Activated CD4-positive, alpha-beta memory T cell treated with anti-CD3 and anti-CD28 coated beads for 36 hours (primary cell): ENCODE measurements at regions not wholly inside any gene's neighbourhood (a gene's known extent, or its start where the extent isn't known, plus 50 kb on each side); places are given as distances from the start of the nearest gene placed in this dataset.
"Not testable (repeated sequence)": the region's sequence is repeated elsewhere in the genome, so short reads cannot be mapped to it uniquely, and the experiment has no call there.

Source experiments
- CTCF ChIA-PET: fragments of 350-600 bp; sonication (Branson Sonifier 250); formaldehyde crosslinking; loops from one replicate; lab custom pipeline; 2021; ENCODE audit warnings: antibody characterized with exemption, inconsistent platforms; lab: Charles Lee
- POLR2A ChIA-PET: fragments of 350-600 bp; sonication (Branson Sonifier 250); formaldehyde crosslinking; loops from one replicate; lab custom pipeline; 2021; ENCODE audit warnings: antibody characterized with exemption; lab: Charles Lee
- DNase-seq: peaks from one replicate; pipeline ENCODE4 v3.0.0-alpha.2; 2020
- H3K27ac Mint-ChIP-seq: one replicate; pipeline ENCODE4 v1.8.0; 2021; ENCODE audit warnings: mixed read lengths
- H3K27me3 Mint-ChIP-seq: one replicate; pipeline ENCODE4 v1.8.0; 2021; ENCODE audit warnings: mixed read lengths
- H3K36me3 Mint-ChIP-seq: one replicate; pipeline ENCODE4 v1.8.0; 2021; ENCODE audit warnings: mixed read lengths
- H3K4me1 Mint-ChIP-seq: one replicate; pipeline ENCODE4 v1.8.0; 2021; ENCODE audit warnings: low read depth, mixed read lengths
- H3K4me3 Mint-ChIP-seq: one replicate; pipeline ENCODE4 v1.8.0; 2021; ENCODE audit warnings: mild to moderate bottlenecking, mixed read lengths
- H3K9me3 Mint-ChIP-seq: one replicate; pipeline ENCODE4 v1.8.0; 2021; ENCODE audit warnings: mixed read lengths
- intact Hi-C: fragments of 100-400 bp; cut with micrococcal nuclease; formaldehyde crosslinking; loops from one replicate; pipeline ENCODE4 v1.15.1; 2023

DNA sequence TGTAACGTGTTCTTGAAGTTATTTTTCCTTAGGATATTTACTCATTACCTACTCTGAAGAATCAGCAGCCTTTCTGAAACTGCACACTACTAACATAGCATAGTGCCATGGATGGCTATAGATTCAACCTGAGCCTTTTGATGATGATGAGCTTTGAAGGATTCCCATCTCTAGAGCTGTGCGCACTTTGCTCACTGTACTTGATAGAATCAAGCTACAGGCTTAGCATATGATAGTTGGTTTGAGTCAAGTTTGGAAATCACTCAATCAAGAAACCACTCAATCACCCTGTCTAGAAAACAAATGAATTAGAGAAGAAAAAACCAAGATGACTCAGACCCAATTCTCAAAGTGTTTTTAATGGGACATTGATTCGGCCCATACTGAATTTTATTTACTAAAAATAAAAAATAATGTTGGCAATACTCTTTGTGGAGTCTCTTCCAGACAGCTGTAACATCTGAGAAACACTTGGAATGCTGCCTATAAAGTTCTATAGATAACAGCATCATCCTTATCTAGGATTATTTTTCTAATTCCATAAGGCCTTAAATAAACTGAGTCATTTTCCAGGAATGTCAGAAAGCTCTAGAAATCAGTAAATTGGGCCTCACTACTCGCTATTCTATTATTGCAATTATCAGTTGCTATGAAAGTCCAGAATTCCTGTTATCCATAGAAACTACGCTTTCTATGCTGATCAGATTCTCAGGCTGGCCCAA, 259.0 kb upstream of the ERBB4 start:
- intact Hi-C loops = no loop called here
- H3K36me3 Mint-ChIP-seq = no peaks in the 10 kb centered on the region
- peaks cover 3% of the 10 kb centered on the region for H3K27me3 Mint-ChIP-seq
- ChIA-PET CTCF (no interaction called here), POLR2A (no interaction called here)
- no peak for DNase-seq
- no peak overlapping the region for H3K4me3 Mint-ChIP-seq
- no peaks in the 10 kb centered on the region for H3K4me1 Mint-ChIP-seq
- H3K27ac Mint-ChIP-seq = no peak overlapping the region
- no peaks in the 10 kb centered on the region for H3K9me3 Mint-ChIP-seq

DNA sequence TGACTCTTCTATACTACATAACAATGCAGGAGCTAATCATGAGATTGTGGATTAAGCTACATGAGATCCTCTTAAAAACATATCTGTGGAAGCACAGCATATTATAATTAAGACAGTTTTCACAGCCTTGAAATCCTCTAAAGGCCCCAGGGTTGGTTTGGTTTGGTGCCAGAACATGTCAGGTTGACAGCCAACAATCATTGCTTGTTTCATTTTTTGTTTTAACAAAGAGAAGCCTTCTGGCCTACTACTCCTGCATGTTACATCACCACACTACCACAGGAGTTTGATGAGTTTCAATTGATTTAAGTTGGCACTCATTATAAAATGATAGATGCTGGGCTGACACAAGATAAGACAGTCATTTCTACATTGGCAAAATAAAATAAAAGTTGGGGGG, 255.9 kb upstream of the ERBB4 start:
- H3K27ac Mint-ChIP-seq = no peak overlapping the region
- ChIA-PET CTCF (no interaction called here), POLR2A (no interaction called here)
- no peaks in the 10 kb centered on the region for H3K27me3 Mint-ChIP-seq
- intact Hi-C loops = no loop called here
- H3K36me3 Mint-ChIP-seq = no peaks in the 10 kb centered on the region
- no peaks in the 10 kb centered on the region for H3K9me3 Mint-ChIP-seq
- no peaks in the 10 kb centered on the region for H3K4me1 Mint-ChIP-seq
- DNase-seq = no peak
- no peak overlapping the region for H3K4me3 Mint-ChIP-seq

DNA sequence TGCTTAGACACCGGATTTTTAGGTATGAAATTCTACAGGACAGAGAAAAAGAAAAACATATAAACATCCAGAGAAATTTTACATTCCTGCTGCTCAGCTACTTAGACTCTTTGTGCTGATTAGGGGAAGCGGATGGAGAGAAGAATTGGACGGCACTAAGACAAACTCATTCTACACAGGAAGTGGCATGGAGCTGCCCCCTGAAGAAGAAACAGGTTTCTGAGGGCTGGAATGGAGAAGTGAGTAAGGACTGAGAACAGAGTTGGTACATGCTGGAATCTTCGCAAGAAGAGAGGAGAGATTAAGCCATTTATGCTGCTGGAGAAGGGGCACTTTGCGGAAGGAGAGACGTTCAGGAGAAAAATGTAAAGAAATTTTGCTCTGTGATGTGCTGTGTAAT, 253.0 kb upstream of the ERBB4 start:
- no peaks in the 10 kb centered on the region for H3K4me1 Mint-ChIP-seq
- no peak overlapping the region for H3K27ac Mint-ChIP-seq
- intact Hi-C loops = no loop called here
- no peak for DNase-seq
- POLR2A ChIA-PET = no interaction called here
- no peaks in the 10 kb centered on the region for H3K9me3 Mint-ChIP-seq
- no peak overlapping the region for H3K4me3 Mint-ChIP-seq
- no peaks in the 10 kb centered on the region for H3K36me3 Mint-ChIP-seq
- H3K27me3 Mint-ChIP-seq = no peaks in the 10 kb centered on the region
- CTCF ChIA-PET = no interaction called here

DNA sequence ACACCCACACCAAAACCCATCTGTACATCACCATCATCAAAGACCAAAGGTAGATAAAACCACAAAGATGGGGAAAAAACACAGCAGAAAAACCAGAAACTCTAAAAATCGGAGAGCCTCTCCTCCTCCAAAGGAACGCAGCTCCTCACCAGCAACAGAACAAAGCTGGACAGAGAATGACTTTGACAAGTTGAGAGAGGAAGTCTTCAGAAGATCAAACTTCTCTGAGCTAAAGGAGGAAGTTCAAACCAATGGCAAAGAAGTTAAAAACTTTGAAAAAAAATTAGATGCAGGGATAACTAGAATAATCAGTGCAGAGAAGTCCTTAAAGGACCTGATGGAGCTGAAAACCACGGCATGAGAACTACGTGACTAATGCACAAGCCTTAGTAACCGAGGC, 247.5 kb upstream of the ERBB4 start:
- CTCF ChIA-PET, H3K4me3 Mint-ChIP-seq, H3K27me3 Mint-ChIP-seq, H3K36me3 Mint-ChIP-seq, POLR2A ChIA-PET, H3K4me1 Mint-ChIP-seq, H3K27ac Mint-ChIP-seq, DNase-seq, intact Hi-C loops: not testable (repeated sequence)
- H3K9me3 Mint-ChIP-seq = peaks cover 13% of the 10 kb centered on the region

DNA sequence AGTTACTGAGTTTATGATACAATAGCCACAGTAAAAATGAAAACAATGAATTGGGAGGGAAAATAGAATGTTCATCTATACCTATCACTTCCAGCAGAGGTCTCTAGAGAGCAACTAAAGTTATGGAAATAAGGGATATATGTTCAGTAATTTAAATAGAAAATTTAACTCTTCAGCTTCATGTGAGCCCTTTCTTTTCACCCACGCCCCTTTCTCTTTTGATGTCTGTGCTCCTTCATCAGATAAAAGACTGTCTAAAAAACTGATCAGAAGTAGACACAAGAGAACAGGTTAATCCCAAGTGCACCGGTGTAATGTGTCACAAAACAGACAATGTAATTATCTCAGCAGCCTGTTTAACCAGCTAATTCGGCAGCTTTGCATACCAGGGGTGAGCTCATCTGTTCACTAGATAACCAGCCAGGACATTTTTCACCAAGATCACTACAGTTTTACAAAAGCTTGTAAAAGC, 238.5 kb upstream of the ERBB4 start:
- Mint-ChIP-seq H3K36me3 (no peaks in the 10 kb centered on the region), H3K9me3 (no peaks in the 10 kb centered on the region), H3K4me3 (no peak overlapping the region), H3K4me1 (no peaks in the 10 kb centered on the region), H3K27ac (no peak overlapping the region), H3K27me3 (no peaks in the 10 kb centered on the region)
- intact Hi-C loops = loop anchor here (1.0 to 5.0 kb wide), 3 partner anchors 75 to 376 kb away; no protein-coding TSS in a partner anchor
- ChIA-PET CTCF (interaction anchor here (0.6 to 1.9 kb wide), 8 partner anchors 115 to 1204 kb away, joined by 3 to 9 read pairs (median 3); partner anchors contain the start of gene IKZF2), POLR2A (interaction anchor here (0.6 kb wide), 1 partner anchor 414 kb away, joined by 3 read pairs; no protein-coding TSS in a partner anchor)
- DNase-seq = no peak

DNA sequence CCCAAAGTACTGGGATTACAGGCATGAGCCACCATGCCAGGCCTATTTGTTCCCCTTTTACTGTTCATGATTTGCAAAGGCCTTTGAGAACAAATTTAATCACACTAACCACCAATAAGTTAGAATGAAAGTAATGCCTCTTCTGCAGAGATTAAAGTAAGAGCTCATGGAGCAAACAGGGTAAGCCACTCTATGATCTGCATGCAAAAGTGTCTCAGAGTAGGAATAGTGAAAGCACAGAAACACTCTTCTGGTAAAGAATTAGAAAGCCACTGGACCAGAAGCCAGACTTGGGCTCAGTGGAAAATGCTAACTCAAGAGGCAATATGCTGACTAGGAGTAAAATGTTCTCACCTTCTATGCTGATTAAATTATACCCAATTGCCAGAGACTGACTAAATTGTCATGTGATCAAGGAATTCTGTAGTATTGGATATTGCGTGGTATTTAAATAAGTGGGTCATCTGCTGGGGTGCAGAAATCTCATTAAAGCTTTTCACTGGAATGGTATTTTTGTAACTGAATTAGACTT, 235.3 kb upstream of the ERBB4 start:
- intact Hi-C loops = no loop called here
- no peaks in the 10 kb centered on the region for H3K27me3 Mint-ChIP-seq
- no peaks in the 10 kb centered on the region for H3K4me1 Mint-ChIP-seq
- H3K4me3 Mint-ChIP-seq = no peak overlapping the region
- H3K27ac Mint-ChIP-seq = no peak overlapping the region
- H3K9me3 Mint-ChIP-seq = no peaks in the 10 kb centered on the region
- no peaks in the 10 kb centered on the region for H3K36me3 Mint-ChIP-seq
- no peak for DNase-seq
- ChIA-PET POLR2A (no interaction called here), CTCF (interaction anchor here (1.4 kb wide), 1 partner anchor 380 kb away, joined by 3 read pairs; no protein-coding TSS in a partner anchor)

DNA sequence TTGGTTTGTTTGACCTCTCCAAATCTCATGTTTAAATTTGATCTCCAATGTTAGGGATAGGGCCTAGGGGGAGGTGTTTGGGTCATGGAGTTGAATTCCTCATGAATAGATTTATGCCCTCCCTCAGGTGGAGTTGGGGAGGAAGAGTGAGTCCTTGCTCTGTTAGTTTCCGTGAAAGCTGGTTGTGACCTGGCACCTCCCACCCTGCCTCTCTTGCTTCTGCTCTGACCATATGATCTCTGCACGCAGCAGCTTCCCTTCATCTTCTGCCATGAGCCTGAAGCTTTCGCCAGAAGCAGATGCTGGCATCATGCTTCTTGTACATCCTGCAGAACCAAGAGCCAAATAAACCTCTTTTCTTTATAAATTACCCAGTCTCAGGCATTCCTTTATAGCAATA, 231.6 kb upstream of the ERBB4 start:
- no peak for DNase-seq
- Mint-ChIP-seq H3K27ac (no peak overlapping the region), H3K27me3 (no peaks in the 10 kb centered on the region), H3K4me3 (no peak overlapping the region), H3K9me3 (no peaks in the 10 kb centered on the region), H3K36me3 (no peaks in the 10 kb centered on the region), H3K4me1 (no peaks in the 10 kb centered on the region)
- intact Hi-C loops = no loop called here
- CTCF ChIA-PET = no interaction called here
- POLR2A ChIA-PET = no interaction called here

DNA sequence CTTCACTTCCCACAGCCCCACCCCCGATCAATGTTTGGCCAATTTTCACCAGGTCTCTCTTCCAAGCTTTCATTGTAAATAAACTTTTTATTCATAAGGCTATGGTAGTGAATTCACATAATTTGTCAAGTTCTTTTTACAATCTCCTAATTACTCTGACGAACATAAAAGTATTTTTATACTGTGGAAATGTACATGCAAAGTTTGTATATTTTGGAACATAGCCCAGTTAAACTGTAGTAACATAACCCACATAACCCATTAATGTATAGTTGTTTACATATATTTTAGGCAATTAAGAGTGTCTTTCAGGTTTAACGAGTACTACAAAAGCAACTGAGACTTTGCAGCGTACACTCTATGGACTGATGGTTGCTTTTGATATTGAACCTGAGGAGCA, 228.3 kb upstream of the ERBB4 start:
- no peak for DNase-seq
- H3K27me3 Mint-ChIP-seq = no peaks in the 10 kb centered on the region
- no peaks in the 10 kb centered on the region for H3K9me3 Mint-ChIP-seq
- no peak overlapping the region for H3K4me3 Mint-ChIP-seq
- CTCF ChIA-PET = no interaction called here
- H3K4me1 Mint-ChIP-seq = no peaks in the 10 kb centered on the region
- POLR2A ChIA-PET = no interaction called here
- intact Hi-C loops = no loop called here
- no peaks in the 10 kb centered on the region for H3K36me3 Mint-ChIP-seq
- no peak overlapping the region for H3K27ac Mint-ChIP-seq

DNA sequence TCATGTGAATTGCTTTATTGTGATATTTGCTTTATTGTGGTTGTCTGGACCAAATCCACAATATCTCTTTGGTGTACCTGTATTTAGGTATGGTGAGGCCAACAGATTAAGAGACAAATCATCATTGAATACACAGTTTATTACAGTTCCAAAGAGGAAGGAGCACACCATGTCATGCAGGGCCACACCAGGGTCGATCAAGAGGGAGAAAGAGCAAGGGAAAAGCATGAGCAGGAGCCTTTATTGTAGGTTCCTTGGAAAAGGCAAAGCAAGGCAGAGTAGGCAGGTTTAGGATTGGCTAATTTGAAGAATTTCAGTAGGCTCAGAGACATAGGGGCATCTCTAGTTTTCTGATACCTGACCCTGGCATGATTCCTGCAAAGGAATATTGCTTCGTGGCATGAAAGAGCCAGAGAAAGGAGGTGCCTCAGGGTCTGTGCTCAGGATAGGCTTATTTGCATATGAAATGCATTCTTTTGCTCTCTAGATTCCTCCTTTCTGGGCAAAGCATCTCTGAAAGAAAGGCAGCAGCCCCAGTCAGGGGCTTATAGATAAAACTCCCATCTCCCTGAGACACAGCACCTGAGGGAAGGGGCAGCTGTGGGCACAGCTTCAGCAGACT, 214.2 kb upstream of the ERBB4 start:
- ChIA-PET CTCF (no interaction called here), POLR2A (no interaction called here)
- Mint-ChIP-seq H3K9me3 (peaks cover 24% of the 10 kb centered on the region), H3K36me3 (no peaks in the 10 kb centered on the region), H3K4me1 (no peaks in the 10 kb centered on the region), H3K27me3 (no peaks in the 10 kb centered on the region), H3K4me3 (no peak overlapping the region), H3K27ac (no peak overlapping the region)
- no peak for DNase-seq
- intact Hi-C loops = no loop called here

DNA sequence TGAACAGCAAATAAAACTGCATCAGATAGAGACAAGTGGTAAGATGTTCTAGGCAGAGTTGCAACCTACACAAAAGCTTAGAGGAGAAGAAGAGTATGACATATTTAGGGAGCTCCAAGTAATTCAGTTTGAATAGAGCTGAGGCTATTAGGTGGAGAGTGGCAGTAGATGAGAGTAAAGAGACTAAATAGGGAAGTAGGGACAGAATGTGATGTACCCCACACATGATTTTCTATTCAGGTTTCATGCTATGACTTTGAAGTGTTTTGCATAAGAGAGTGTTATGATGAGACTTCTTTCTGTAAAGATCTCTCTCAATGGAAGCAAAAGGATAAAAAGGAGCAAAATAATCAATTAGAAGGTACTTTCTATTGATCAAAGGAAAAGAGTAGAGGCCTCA, 206.8 kb upstream of the ERBB4 start:
- intact Hi-C loops = no loop called here
- Mint-ChIP-seq H3K4me1 (no peaks in the 10 kb centered on the region), H3K9me3 (peaks cover 2% of the 10 kb centered on the region), H3K27ac (no peak overlapping the region), H3K4me3 (no peak overlapping the region), H3K27me3 (no peaks in the 10 kb centered on the region), H3K36me3 (no peaks in the 10 kb centered on the region)
- DNase-seq = no peak
- POLR2A ChIA-PET = no interaction called here
- CTCF ChIA-PET = no interaction called here

DNA sequence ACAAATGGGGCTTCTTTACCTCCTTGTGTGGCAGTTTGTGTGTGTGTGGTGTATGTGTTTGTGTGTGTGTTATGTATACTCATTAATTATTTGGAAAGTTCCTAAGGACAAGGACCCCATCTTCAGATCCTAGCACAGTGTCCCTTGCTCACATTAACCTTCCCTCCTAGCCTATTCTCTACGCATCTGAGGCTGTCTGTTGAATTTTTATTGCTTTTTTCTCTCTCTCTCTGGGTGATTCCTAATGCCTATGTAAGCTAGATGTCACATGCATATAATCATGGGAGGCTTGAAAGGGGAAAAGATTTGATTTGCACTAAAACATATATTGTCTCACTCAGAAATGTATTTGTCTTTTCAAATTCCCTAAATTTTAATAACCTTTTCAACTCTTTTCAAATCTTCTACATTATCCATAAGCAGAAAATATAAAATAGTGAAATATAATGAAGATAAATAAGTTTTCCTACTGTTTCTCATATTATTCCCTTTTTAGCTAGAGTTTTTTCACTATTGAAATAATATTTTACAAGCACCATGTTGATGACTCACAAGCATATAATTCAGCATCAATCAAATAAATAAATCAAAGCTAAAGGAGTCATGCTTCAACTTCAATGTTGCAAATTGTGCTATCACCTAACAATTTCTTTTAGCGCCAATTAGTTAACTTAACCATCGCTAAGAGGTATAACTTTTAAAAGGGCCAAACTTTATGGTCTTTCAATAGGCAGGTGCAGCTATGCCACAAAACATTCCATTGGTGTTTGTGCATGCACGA, 199.0 kb upstream of the ERBB4 start:
- CTCF ChIA-PET = interaction anchor here (0.8 kb wide), 1 partner anchor 51 kb away, joined by 3 read pairs; no protein-coding TSS in a partner anchor
- Mint-ChIP-seq H3K36me3 (no peaks in the 10 kb centered on the region), H3K27ac (no peak overlapping the region), H3K27me3 (no peaks in the 10 kb centered on the region), H3K4me1 (no peaks in the 10 kb centered on the region), H3K4me3 (no peak overlapping the region), H3K9me3 (peaks cover 2% of the 10 kb centered on the region)
- no peak for DNase-seq
- POLR2A ChIA-PET = no interaction called here
- intact Hi-C loops = no loop called here

DNA sequence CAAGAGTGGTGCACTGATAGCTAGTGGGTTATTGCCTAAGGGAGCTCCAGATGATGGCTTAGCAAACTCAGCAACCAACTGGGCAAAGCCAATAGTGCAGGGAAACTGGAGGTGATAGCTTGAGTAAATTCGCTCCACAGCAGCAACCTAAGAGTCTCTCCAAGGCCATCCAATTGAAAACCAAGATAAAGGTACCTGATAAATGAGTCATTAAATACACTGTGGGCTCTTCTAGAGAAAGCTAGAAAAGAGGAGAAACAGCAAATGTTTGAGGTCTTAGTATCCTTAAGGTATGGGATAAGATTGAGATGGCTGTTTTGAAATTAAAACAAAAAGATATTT, 197.8 kb upstream of the ERBB4 start:
- Mint-ChIP-seq H3K4me1 (no peaks in the 10 kb centered on the region), H3K27me3 (no peaks in the 10 kb centered on the region), H3K27ac (no peak overlapping the region), H3K9me3 (no peaks in the 10 kb centered on the region), H3K36me3 (no peaks in the 10 kb centered on the region), H3K4me3 (no peak overlapping the region)
- intact Hi-C loops = no loop called here
- DNase-seq = no peak
- ChIA-PET POLR2A (no interaction called here), CTCF (no interaction called here)
